ENCODE measurements at regions not wholly inside any gene's neighbourhood (a gene's known extent, or its start where the extent isn't known, plus 50 kb on each side); places are given as distances from the start of the nearest gene placed in this dataset.

DNA sequence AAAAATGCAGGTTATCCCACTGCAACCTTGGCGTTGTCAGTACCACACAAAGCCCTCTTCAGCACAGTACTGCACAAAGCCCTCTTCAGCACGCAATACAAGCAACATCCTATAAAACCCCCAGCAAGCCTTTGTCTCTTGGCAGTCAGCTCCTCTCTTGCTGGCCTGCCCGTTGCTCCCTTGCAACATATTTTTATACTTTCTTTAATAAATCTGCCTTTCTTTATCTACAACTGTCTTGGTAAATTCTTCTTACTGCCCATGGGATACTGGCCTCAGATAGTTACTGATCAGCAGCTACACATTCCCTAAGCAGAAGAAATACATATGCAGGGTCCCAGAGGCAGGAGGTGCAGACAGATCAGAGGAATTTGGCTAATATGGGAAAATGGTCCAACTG lies 70.5 kb upstream of the MAP3K4 start:
- Histone ChIP-seq H3K9me3 (ENCODE audit: control insufficient read depth in 2 of 2, insufficient read depth in 1 of 2, low read depth in 1 of 2, low read length in 1 of 2) (no peaks in the 10 kb centered on the region), H3K27me3 (ENCODE audit: control insufficient read depth in 1 of 2, insufficient read depth in 2 of 2, low read length in 2 of 2) (no peaks in the 10 kb centered on the region), H3K27ac (ENCODE audit: low read depth in 2 of 2, low read length in 1 of 2) (no peak overlapping the region), H3K4me1 (ENCODE audit: control insufficient read depth in 2 of 2, insufficient read depth in 2 of 2, low read length in 1 of 2) (peaks cover under 1 to 3% of the 10 kb centered on the region in 2 donors), H3K4me3 (ENCODE audit: low read depth in 1 of 2, low read length in 2 of 2) (no peak overlapping the region), H3K36me3 (ENCODE audit: control insufficient read depth in 2 of 2, insufficient read depth in 2 of 2, low read length in 1 of 2) (no peaks in the 10 kb centered on the region)
- WGBS, 2 donors = 84 to 87% methylated on average over 3 of the region's 3 CpGs

DNA sequence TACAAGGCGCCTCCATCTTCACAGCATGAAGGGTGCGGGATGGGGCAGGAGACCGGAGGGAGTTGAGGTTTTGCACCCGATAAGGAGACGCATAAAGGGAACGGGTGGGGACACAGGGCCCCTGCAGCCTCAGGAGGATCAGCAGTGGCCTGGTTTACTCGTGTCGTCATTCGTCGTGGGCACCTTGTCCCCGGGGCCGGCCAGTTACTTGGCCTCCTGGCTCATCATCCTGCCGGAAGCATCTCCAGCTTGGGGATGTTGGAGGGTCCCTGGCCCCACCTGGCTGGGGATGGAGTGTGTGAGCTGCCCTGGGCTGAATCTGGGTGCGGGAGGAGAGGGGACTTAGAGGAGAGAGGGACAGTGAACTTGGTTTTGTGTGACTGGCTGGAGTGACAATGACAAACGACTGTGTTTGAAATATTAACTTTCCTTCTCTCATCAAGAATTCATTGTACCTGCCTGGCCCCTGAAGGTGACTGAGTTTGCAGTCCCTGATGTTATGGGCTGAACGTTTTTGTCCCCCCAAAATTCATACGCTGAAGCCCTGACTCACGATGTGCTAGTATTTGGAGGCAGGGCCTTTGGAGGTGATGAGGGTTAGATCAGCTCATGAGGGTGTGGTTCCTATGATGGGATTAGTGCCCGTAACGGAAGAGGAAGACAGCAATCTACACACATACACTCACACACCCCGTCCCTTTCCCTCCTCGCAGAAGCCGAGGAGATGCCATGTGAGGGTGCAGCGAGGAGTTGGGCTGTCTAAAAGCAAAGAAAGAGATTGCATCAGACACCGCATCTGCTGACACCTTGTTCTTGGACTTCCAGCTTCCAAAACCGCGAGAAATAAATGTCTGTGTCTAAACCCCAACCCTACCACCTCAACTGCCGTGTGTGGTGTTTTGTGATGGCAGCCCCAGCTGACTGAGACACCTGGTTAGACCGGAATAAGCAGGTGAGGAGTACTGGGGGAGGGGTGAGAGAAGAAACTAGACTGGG lies 65.0 kb upstream of the MAP3K4 start:
- 84% methylated on average over 29 of the region's 29 CpGs for WGBS, 2 donors
- Histone ChIP-seq H3K4me1 (ENCODE audit: control insufficient read depth in 2 of 2, insufficient read depth in 2 of 2, low read length in 1 of 2) (peaks cover 0 to 4% of the 10 kb centered on the region in 2 donors), H3K4me3 (ENCODE audit: low read depth in 1 of 2, low read length in 2 of 2) (peak overlapping the region; percentile 1 to 23), H3K27me3 (ENCODE audit: control insufficient read depth in 1 of 2, insufficient read depth in 2 of 2, low read length in 2 of 2) (no peaks in the 10 kb centered on the region), H3K9me3 (ENCODE audit: control insufficient read depth in 2 of 2, insufficient read depth in 1 of 2, low read depth in 1 of 2, low read length in 1 of 2) (no peaks in the 10 kb centered on the region), H3K27ac (ENCODE audit: low read depth in 2 of 2, low read length in 1 of 2) (peak overlapping the region; percentile 65 to 69), H3K36me3 (ENCODE audit: control insufficient read depth in 2 of 2, insufficient read depth in 2 of 2, low read length in 1 of 2) (no peaks in the 10 kb centered on the region)

GRCh38 chr6:160927416-160927815 lies 64.2 kb upstream of the MAP3K4 start:
- Histone ChIP-seq H3K4me1 (ENCODE audit: control insufficient read depth in 2 of 2, insufficient read depth in 2 of 2, low read length in 1 of 2) (peaks cover 0 to 4% of the 10 kb centered on the region in 2 donors), H3K27ac (ENCODE audit: low read depth in 2 of 2, low read length in 1 of 2) (peak overlapping the region; percentile 65 to 69), H3K4me3 (ENCODE audit: low read depth in 1 of 2, low read length in 2 of 2) (peak overlapping the region in 1 of 2 donors; percentile 23), H3K36me3 (ENCODE audit: control insufficient read depth in 2 of 2, insufficient read depth in 2 of 2, low read length in 1 of 2) (no peaks in the 10 kb centered on the region), H3K9me3 (ENCODE audit: control insufficient read depth in 2 of 2, insufficient read depth in 1 of 2, low read depth in 1 of 2, low read length in 1 of 2) (no peaks in the 10 kb centered on the region), H3K27me3 (ENCODE audit: control insufficient read depth in 1 of 2, insufficient read depth in 2 of 2, low read length in 2 of 2) (no peaks in the 10 kb centered on the region)
- WGBS, 2 donors = 70 to 79% methylated on average over 2 of the region's 2 CpGs

DNA sequence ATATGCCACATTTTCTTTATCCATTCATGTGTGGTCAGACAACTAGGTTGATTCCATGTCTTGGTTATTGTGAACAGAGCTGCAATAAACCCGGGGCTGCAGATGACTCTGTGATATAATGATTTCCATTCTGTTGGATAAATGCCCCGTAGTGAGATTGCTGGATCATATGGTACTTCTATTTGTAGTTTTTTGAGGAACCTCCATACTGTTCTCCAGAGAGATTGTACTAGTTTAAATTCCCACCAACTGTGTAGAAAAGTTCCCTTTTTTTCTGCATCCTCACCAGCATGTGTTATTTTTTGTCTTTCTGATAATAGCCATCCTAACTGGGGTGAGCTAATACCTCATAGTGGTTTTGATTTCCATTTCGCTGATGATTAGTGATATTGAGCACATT lies 62.2 kb upstream of the MAP3K4 start:
- peaks cover 0 to 7% of the 10 kb centered on the region in 2 donors for H3K4me1 ChIP-seq (ENCODE audit: control insufficient read depth in 2 of 2, insufficient read depth in 2 of 2, low read length in 1 of 2)
- H3K9me3 ChIP-seq (ENCODE audit: control insufficient read depth in 2 of 2, insufficient read depth in 1 of 2, low read depth in 1 of 2, low read length in 1 of 2) = no peaks in the 10 kb centered on the region
- WGBS, 2 donors = 85% methylated on average over 3 of the region's 3 CpGs
- H3K36me3 ChIP-seq (ENCODE audit: control insufficient read depth in 2 of 2, insufficient read depth in 2 of 2, low read length in 1 of 2) = no peaks in the 10 kb centered on the region
- H3K27ac ChIP-seq (ENCODE audit: low read depth in 2 of 2, low read length in 1 of 2) = no peak overlapping the region
- no peaks in the 10 kb centered on the region for H3K27me3 ChIP-seq (ENCODE audit: control insufficient read depth in 1 of 2, insufficient read depth in 2 of 2, low read length in 2 of 2)
- no peak overlapping the region for H3K4me3 ChIP-seq (ENCODE audit: low read depth in 1 of 2, low read length in 2 of 2)

GRCh38 chr6:160929831-160930230 lies 61.7 kb upstream of the MAP3K4 start:
- H3K27ac ChIP-seq (ENCODE audit: low read depth in 2 of 2, low read length in 1 of 2) = no peak overlapping the region
- 78 to 88% methylated on average over 3 of the region's 3 CpGs for WGBS, 2 donors

GRCh38 chr6:160930547-160931377 lies 60.8 kb upstream of the MAP3K4 start:
- WGBS, 2 donors = 3% methylated on average over 47 to 50 of the region's 50 CpGs
- Histone ChIP-seq H3K4me3 (ENCODE audit: low read depth in 1 of 2, low read length in 2 of 2) (peak overlapping the region; percentile 38 to 46), H3K27me3 (ENCODE audit: control insufficient read depth in 1 of 2, insufficient read depth in 2 of 2, low read length in 2 of 2) (no peaks in the 10 kb centered on the region), H3K9me3 (ENCODE audit: control insufficient read depth in 2 of 2, insufficient read depth in 1 of 2, low read depth in 1 of 2, low read length in 1 of 2) (no peaks in the 10 kb centered on the region), H3K36me3 (ENCODE audit: control insufficient read depth in 2 of 2, insufficient read depth in 2 of 2, low read length in 1 of 2) (no peaks in the 10 kb centered on the region), H3K27ac (ENCODE audit: low read depth in 2 of 2, low read length in 1 of 2) (no peak overlapping the region), H3K4me1 (ENCODE audit: control insufficient read depth in 2 of 2, insufficient read depth in 2 of 2, low read length in 1 of 2) (peaks cover 0 to 8% of the 10 kb centered on the region in 2 donors)

More at GRCh38 chr6:160929831-160930230, 61.7 kb upstream of the MAP3K4 start:
- Histone ChIP-seq H3K9me3 (ENCODE audit: control insufficient read depth in 2 of 2, insufficient read depth in 1 of 2, low read depth in 1 of 2, low read length in 1 of 2) (no peaks in the 10 kb centered on the region), H3K4me1 (ENCODE audit: control insufficient read depth in 2 of 2, insufficient read depth in 2 of 2, low read length in 1 of 2) (peaks cover 0 to 8% of the 10 kb centered on the region in 2 donors), H3K27me3 (ENCODE audit: control insufficient read depth in 1 of 2, insufficient read depth in 2 of 2, low read length in 2 of 2) (no peaks in the 10 kb centered on the region), H3K36me3 (ENCODE audit: control insufficient read depth in 2 of 2, insufficient read depth in 2 of 2, low read length in 1 of 2) (no peaks in the 10 kb centered on the region), H3K4me3 (ENCODE audit: low read depth in 1 of 2, low read length in 2 of 2) (peak overlapping the region in 1 of 2 donors; percentile 21)

- H3K4me1 ChIP-seq (ENCODE audit: control insufficient read depth in 2 of 2, insufficient read depth in 2 of 2, low read length in 1 of 2) = peaks cover 0 to 4% of the 10 kb centered on the region in 2 donors
- H3K9me3 ChIP-seq (ENCODE audit: control insufficient read depth in 2 of 2, insufficient read depth in 1 of 2, low read depth in 1 of 2, low read length in 1 of 2) = no peaks in the 10 kb centered on the region
- H3K4me3 ChIP-seq (ENCODE audit: low read depth in 1 of 2, low read length in 2 of 2) = peak overlapping the region; percentile 38 to 46
- WGBS, 2 donors = 54 to 57% methylated on average over 13 of the region's 13 CpGs
- no peaks in the 10 kb centered on the region for H3K36me3 ChIP-seq (ENCODE audit: control insufficient read depth in 2 of 2, insufficient read depth in 2 of 2, low read length in 1 of 2)
- H3K27ac ChIP-seq (ENCODE audit: low read depth in 2 of 2, low read length in 1 of 2) = no peak overlapping the region
- no peaks in the 10 kb centered on the region for H3K27me3 ChIP-seq (ENCODE audit: control insufficient read depth in 1 of 2, insufficient read depth in 2 of 2, low read length in 2 of 2)
These were observed 59.9 kb upstream of the MAP3K4 start for GRCh38 chr6:160931378-160932310.

- Histone ChIP-seq H3K4me1 (ENCODE audit: control insufficient read depth in 2 of 2, insufficient read depth in 2 of 2, low read length in 1 of 2) (peaks cover 0 to 4% of the 10 kb centered on the region in 2 donors), H3K36me3 (ENCODE audit: control insufficient read depth in 2 of 2, insufficient read depth in 2 of 2, low read length in 1 of 2) (no peaks in the 10 kb centered on the region), H3K4me3 (ENCODE audit: low read depth in 1 of 2, low read length in 2 of 2) (no peak overlapping the region), H3K27ac (ENCODE audit: low read depth in 2 of 2, low read length in 1 of 2) (no peak overlapping the region), H3K9me3 (ENCODE audit: control insufficient read depth in 2 of 2, insufficient read depth in 1 of 2, low read depth in 1 of 2, low read length in 1 of 2) (no peaks in the 10 kb centered on the region), H3K27me3 (ENCODE audit: control insufficient read depth in 1 of 2, insufficient read depth in 2 of 2, low read length in 2 of 2) (no peaks in the 10 kb centered on the region)
- WGBS, 2 donors = 71 to 78% methylated on average over 8 of the region's 8 CpGs
These were observed 58.3 kb upstream of the MAP3K4 start for GRCh38 chr6:160933256-160933655.

DNA sequence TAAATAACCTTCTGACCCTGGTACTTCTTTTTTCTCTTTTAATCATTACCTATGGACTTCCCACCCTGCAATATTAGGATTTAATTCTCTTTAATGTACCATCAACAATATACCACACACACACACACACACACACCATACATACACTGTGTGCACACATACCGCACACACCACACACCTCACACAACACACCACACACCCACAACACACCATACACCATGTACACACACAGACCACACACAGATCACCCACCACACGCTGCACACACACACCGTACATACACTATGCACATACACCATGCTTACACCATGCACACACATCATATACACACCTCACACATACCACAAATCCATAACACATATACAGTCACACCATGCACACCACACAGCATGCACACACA lies 57.4 kb upstream of the MAP3K4 start:
- no peaks in the 10 kb centered on the region for H3K9me3 ChIP-seq (ENCODE audit: control insufficient read depth in 2 of 2, insufficient read depth in 1 of 2, low read depth in 1 of 2, low read length in 1 of 2)
- no peaks in the 10 kb centered on the region for H3K27me3 ChIP-seq (ENCODE audit: control insufficient read depth in 1 of 2, insufficient read depth in 2 of 2, low read length in 2 of 2)
- H3K4me3 ChIP-seq (ENCODE audit: low read depth in 1 of 2, low read length in 2 of 2) = no peak overlapping the region
- WGBS, 2 donors = 91 to 93% methylated on average over 3 of the region's 3 CpGs
- H3K27ac ChIP-seq (ENCODE audit: low read depth in 2 of 2, low read length in 1 of 2) = no peak overlapping the region
- H3K4me1 ChIP-seq (ENCODE audit: control insufficient read depth in 2 of 2, insufficient read depth in 2 of 2, low read length in 1 of 2) = peaks cover 0 to 4% of the 10 kb centered on the region in 2 donors
- no peaks in the 10 kb centered on the region for H3K36me3 ChIP-seq (ENCODE audit: control insufficient read depth in 2 of 2, insufficient read depth in 2 of 2, low read length in 1 of 2)
